HG02610 (cell line): ENCODE measurements at regions not wholly inside any gene's neighbourhood (a gene's known extent, or its start where the extent isn't known, plus 50 kb on each side); places are given as distances from the start of the nearest gene placed in this dataset.
"Not testable (repeated sequence)": the region's sequence is repeated elsewhere in the genome, so short reads cannot be mapped to it uniquely, and the experiment has no call there.

Experiments
- ATAC-seq: cut with Tn5 transposase; IDR thresholded peaks from one replicate; pipeline ENCODE4 v1.9.1; 2021; ENCODE audit warnings: mild to moderate bottlenecking, moderate library complexity; ENCODE audit not compliant: unreplicated experiment

- ATAC-seq, result peak; percentile 54
These were observed 201.3 kb downstream of the RBM46 start for GRCh38 chr4:154982187-154983047.

- no peak for ATAC-seq
These were observed 202.6 kb downstream of the RBM46 start for GRCh38 chr4:154983714-154984113.

GRCh38 chr4:154984148-154984547, 203.1 kb downstream of the RBM46 start:
- ATAC-seq, result peak; percentile 98

DNA sequence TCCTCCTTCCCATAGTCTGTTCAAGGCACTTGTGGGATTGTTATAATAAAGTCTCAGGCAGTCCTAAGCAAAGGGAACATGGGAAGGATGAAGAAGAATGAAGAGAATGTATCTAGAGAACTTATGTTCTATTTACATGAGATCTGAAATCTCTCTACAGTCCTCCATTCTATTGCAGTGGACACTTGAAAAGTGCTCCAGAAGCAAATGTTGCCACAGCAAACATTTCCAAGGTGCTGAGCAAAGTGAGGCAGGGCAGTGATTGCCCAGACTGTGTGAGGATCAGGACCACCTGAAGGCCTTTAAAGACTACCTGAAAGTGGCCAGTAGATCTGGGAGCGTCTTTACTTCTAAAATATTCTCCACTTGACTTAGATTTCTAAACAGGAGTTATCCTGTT, 203.5 kb downstream of the RBM46 start:
- ATAC-seq, result no peak

- no peak for ATAC-seq
These were observed 204.6 kb downstream of the RBM46 start for GRCh38 chr4:154985673-154986072.

- no peak for ATAC-seq
These were observed 207.4 kb downstream of the RBM46 start for GRCh38 chr4:154988511-154988910.

GRCh38 chr4:154989511-154989910, 208.4 kb downstream of the RBM46 start:
- ATAC-seq, result no peak

- not testable (repeated sequence) for ATAC-seq
These were observed 210.6 kb upstream of the NPY2R start for GRCh38 chr4:154997866-154998265.

DNA sequence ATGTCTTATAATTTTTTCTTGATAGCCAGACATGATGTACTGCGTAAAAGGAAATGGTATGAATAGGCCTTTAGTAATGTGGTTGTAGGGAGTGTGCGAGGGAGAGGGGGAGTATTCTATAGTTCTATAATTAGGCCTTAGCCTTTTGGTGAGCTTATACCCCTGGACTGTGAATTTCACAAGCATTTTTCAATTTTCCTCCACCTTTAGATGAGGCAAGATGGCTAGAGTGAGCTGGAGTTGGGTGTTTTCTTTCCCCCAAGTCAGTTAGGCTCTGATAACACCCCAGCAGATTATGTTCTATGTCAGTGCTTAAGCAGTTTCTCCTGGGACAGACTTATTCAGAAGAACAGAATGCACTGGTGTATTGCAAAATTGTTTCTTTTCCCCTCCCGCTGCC, 210.2 kb upstream of the NPY2R start:
- ATAC-seq, result no peak

GRCh38 chr4:154998773-154999172, 209.7 kb upstream of the NPY2R start:
- no peak for ATAC-seq

GRCh38 chr4:154999950-155000578, 208.4 kb upstream of the NPY2R start:
- no peak for ATAC-seq

DNA sequence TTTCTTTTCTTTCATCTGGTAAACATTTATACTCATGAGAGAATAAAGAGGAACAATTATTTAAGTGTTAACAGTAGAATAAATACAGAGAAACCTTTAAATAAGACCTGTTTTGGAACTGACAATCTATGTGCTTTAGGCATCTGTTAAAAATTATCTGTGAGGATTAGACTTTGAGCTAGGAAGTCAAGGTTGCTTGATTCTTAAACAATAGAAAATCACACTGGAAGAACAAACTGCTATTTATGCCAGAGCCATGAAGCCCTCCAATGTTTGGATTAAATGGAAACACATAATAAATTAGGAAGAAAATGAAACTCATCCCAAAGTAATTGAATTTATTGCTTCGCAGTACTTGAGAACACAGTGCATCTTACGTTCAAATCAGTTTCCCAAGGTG, 207.2 kb upstream of the NPY2R start:
- ATAC-seq, result no peak

DNA sequence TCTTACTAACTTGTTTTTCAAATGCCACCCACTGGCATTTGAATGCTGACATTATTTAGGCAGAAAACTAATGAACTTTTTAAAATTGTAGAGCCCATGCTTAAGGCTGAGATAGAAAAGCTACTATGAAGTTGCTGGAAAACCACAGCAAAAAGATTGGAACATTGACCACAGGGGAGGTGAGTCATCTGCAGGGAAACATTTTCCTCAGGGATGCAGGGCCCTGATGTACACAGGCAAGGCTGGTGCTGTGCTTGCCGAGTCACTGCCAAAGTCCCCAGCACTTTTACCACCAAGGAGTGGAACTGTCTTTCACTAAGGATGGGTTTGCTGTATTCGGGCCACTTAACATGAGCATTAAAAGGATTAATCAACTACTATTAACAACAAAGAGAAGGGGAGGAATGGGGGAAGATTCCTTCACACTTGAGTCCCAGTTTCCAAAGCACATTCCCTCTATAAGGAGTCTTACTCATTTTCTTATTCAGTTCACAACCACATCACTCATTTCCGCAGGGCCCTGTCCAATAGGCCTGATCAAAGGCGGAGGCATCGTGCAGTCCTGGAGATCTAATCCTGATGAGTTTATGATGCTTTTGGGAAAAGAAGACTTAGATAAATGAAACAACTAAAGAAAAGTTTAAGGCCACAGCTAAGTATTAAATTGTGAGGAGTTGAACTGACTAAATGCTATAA, 202.9 kb upstream of the NPY2R start:
- ATAC-seq, result no peak

DNA sequence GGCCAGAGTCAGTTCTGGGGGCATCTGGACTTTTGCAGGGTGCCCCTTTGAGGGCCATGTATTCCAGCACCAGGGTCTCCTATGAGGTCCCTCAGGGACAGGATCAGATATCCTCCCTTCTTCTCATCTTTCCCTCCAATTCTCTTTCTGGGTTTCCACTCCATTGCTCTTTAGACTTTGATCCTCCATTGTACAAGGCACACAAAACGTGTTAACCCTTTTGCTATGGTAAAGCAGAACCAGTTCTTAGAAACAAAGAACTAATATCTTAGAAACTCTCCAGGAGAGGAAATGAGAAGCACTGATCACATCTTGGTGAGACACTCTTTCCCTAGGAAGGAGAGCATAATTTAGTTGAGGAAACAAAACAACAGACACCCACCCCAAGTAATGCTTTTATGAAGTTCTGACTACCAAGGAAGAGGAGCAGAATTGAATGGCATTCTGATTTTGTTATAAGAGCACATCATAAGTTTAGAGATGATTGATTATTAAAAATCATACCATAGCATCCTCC, 200.7 kb upstream of the NPY2R start:
- ATAC-seq, result no peak

- no peak for ATAC-seq
These were observed 200.0 kb upstream of the NPY2R start for GRCh38 chr4:155008389-155008788.

- no peak for ATAC-seq
These were observed 199.1 kb upstream of the NPY2R start for GRCh38 chr4:155009288-155009687.

DNA sequence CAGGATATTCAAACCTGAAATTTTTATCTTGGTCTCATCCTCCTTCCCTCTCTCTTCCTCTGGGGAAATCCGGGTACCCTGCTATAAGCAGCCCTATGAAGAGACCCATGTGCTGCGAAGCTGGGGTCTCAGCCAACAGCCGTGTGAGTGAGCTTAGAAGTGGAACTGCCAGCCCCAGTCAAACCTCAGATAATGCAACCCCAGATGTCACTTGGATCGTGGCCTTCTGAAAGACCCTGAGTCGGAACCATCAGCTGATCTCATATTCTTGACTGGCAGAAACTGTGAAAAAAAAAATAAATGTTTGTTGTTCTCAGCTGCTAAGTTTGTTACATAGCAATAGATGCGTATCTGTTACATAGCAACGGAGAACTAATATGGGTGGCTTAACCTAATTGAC, 198.1 kb upstream of the NPY2R start:
- no peak for ATAC-seq

DNA sequence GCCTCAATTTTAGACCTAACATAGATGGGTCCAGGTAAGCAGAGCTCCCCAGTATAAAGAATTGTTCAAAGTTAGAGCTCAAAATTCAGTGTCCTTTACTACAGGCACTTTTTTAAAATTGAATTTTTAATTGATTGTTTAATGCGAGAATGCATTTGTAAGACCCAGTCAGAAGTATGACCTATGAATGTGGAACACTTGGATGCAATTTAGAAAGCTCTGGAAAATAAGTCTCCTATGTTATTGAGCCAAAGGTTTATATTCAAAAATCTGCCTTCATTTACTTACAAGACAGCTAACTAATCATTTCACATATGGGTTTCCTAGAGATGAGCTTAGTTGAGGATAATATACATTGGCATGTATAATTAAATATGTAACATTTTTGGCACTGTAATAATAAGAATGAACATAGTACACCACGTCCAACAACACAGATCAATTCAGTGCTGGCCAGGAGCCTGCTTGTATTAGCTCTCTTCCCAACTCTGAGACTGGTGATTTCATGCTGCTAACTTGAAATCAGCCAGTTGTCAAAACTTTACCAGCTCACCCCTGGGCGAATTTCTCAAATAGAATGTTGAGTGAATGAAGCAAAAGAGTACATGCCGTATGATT, 197.2 kb upstream of the NPY2R start:
- no peak for ATAC-seq

- ATAC-seq, result no peak
These were observed 196.0 kb upstream of the NPY2R start for GRCh38 chr4:155012469-155012868.

GRCh38 chr4:155017426-155017825, 191.0 kb upstream of the NPY2R start:
- ATAC-seq, result no peak

- peak; percentile 88 for ATAC-seq
These were observed 182.5 kb upstream of the NPY2R start for GRCh38 chr4:155025762-155026457.
